CD4-positive, alpha-beta T cell treated with Interleukin-21 for 1 hour (primary cell): ENCODE measurements at regions not wholly inside any gene's neighbourhood (a gene's known extent, or its start where the extent isn't known, plus 50 kb on each side); places are given as distances from the start of the nearest gene placed in this dataset.

Experiments
- DNase-seq: peaks from one replicate; pipeline ENCODE4 v3.0.0-alpha.2; 2020

GRCh38 chr10:90504172-90504571, 353.7 kb downstream of the HTR7 start:
- no peak for DNase-seq

- no peak for DNase-seq
Measured at GRCh38 chr10:90526721-90527120, 331.1 kb downstream of the HTR7 start.

- DNase-seq, result no peak
Measured at GRCh38 chr10:90530521-90530920, 327.3 kb downstream of the HTR7 start.

DNA sequence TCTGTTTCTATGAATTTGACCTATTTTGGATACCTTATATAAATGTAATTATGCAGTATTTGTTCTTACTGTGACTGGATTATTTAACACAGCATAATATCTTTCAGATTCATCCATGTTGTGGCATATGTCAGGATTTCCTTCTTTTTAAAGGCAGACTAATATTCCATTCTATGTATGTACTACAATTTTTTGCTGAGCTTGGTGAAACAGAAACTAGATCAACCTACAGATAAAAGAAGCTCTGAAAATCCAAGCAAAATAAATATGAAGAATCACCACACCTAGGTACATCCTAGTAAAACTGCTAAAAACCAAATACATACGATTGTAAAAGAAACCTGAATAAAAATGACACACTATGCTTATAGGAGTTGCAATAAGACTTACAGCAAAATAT, 300.5 kb downstream of the HTR7 start:
- DNase-seq, result no peak

GRCh38 chr10:90560331-90560730, 297.5 kb downstream of the HTR7 start:
- DNase-seq, result no peak

GRCh38 chr10:90561666-90562065, 296.2 kb downstream of the HTR7 start:
- no peak for DNase-seq

DNA sequence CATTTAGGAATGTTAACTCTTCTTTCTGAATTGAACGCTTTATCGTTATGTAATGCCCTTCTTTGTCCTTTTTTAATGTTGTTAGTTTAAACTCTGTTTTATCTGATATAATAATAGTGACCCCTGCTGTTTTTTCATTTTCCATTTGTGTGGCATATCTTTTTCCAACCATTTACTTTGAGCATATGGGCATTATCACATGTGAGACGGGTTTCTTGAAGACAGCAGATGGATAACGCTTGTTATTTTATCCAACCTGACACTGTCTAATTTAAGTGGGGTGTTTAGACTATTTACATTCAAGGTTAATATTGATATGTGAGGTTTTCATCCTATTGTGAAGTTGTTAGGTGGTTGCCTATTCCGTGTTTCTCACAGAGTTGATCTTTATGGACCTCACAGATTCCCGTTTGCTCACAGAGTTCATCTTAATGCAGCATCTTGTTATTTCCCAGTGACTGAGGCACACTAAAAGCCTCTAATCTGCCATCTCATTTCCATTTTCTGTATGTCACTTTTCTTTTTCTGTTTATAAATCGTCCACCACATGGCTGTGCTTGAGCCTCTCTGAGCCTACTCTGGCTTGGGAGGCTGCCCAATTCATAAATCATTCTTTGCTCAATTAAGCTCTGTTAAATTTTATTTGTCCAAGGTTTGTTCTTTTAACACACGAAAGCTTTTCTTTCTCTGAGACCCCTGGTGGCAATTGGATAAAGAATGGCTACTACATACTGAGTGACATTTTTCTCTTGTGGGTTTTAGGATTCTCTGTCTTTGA, 286.2 kb downstream of the HTR7 start:
- DNase-seq, result no peak

GRCh38 chr10:90575125-90575524, 282.7 kb downstream of the HTR7 start:
- DNase-seq, result no peak

- no peak for DNase-seq
Measured at GRCh38 chr10:90577569-90577968, 280.3 kb downstream of the HTR7 start.

GRCh38 chr10:90579602-90580242, 278.1 kb downstream of the HTR7 start:
- DNase-seq, result no peak

DNA sequence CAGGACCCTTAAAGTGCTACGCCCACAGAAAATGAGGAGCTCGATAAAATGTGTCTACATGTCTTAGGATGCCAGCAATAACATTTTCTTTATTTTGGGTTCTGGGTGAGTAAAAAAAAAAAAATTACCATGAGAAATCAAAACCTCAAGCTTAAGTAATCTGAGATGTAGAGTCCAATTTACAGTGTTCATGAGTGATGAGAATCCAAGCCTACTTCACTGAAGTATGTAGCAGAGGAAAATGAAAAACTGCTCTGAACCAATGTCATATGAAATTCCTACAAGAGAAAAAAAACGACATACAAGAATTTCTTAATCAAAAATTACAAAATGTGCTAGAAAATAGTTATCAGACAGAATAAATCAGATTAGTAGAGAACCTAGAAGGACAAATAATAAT, 274.4 kb downstream of the HTR7 start:
- no peak for DNase-seq

GRCh38 chr10:90587081-90587491, 270.8 kb downstream of the HTR7 start:
- no peak for DNase-seq

- DNase-seq, result no peak
Measured at GRCh38 chr10:90587561-90587960, 270.3 kb downstream of the HTR7 start.

DNA sequence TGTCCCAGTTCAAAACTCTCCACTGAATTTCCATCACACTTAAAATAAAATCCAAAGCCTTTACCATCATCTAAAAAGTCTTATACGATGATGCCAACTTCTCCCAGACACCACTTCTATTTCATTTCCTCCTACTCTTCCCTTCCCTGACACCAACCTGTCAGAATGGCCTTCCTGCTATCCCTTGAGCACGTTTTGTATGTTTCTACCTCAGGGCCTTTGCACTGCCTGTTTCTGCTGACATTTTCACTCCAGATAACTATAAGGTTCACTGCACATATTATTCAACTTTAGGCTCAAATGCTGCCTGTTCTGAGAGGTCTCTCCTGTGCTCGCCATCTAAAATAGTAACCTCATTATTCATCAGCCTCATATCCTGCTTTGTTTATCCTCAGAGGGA, 269.6 kb downstream of the HTR7 start:
- DNase-seq, result no peak

DNA sequence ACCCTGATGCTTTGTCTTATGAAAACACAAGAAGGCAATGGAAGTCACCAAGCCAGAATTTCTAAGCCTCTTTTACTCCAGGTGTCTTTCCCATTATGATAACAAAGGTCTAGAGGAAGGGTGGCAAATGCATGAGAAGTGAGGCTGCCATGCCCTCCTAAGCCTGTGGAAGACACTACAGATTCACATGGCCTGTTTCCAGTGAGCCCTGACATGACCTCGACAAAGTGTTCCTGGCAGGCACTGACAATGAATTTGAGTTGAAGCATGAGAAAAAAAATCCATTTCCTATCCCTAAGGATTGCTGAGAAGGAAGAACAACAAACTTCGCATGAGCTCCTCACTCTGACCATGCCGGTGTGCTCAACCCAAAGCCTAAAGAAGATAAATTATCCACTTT, 268.0 kb downstream of the HTR7 start:
- DNase-seq, result no peak

GRCh38 chr10:90591629-90592028, 266.2 kb downstream of the HTR7 start:
- DNase-seq, result no peak

GRCh38 chr10:90592638-90593302, 265.1 kb downstream of the HTR7 start:
- no peak for DNase-seq

DNA sequence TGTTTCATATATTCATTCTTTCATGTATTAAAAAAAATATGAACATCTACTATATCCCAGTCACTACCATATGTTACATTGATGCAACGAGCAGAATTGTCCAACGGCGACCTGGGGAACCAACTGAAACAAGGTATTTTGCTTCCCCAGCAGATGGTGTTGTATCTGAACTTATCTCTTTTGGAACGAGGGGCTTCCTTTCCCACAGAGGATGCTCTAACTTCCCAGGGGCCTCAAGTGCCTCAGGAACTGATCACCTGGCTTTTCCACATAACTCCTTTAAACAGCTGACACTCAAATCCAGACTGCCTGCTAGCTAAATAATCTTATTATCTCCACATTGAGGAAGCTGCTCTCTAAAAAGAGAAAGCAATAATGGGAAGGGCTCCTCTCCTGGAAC, 259.3 kb downstream of the HTR7 start:
- DNase-seq, result no peak

- DNase-seq, result no peak
Measured at GRCh38 chr10:90602862-90603610, 254.8 kb downstream of the HTR7 start.

DNA sequence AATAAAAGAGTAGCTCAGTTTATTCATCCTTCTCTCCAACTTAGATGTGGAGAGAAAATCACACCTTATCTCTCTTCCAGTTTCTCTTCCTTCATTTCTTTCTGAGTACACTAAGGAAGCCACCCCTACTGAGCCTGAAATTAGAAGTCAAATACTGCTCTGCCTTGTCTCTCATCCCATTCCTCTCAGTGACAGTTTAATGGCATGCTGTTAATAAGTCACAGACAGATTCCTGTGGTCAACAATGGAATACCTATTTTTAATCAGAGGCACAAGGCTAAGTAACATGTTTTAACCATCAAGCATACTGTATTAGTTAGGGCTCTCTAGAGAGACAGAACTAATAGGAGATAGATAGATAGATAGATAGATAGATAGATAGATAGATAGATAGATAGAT, 253.2 kb downstream of the HTR7 start:
- DNase-seq, result no peak

DNA sequence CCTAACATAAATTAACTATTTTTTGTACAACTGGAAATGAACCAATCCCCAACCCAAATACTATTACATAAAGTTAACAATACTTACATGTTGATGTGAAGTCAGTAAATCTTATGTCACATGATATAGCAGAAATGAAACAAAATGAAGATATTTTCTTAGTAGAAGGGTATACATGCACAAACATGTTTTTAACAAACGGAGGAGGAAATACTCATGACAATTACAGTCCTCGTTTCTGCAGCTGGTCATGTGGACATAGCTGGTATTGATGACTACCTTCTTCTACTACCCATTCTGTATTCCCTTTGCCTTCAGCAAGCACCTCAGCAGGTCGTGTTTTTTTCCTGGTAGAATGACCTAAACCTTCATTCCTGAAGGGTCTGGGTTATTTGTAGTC, 252.3 kb downstream of the HTR7 start:
- no peak for DNase-seq

DNA sequence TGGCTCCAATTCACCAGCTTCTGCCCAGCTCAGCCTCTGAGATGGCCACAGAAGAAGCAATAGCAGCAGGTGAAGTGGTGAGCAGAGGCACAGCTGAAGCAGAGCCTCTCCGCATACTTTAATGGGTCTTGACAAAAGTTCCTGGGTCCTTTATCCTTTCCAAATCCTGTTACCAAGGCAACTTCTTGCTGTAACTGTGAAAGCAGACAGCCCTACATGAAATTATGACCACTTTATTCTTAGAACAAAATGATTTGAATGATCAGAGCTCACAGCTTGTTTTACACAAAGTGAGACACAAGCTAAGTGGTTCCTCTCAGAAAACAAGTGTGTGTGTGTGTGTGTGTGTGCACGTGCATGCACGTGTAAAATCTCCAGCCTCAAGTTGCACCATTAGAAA, 245.6 kb downstream of the HTR7 start:
- no peak for DNase-seq

GRCh38 chr10:90614631-90615030, 243.2 kb downstream of the HTR7 start:
- no peak for DNase-seq

DNA sequence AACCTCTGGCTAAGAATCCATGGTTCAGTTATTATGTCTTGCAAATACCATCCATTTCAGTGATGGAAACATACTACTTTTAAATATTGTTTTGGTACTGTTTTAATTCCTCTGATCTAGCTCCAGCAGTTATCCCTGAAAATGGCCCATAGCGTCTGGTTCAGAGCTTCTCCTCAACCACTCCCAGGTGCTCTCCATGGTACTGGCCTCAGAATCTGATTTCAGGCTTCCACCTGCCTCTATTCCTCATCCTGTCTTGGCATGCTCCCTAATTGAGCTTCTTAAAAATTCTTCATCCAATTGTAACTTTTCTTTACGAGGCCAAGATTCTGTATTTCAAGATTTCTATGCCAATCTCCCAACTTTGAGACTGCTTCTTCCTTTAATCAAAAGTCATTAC, 236.3 kb downstream of the HTR7 start:
- no peak for DNase-seq
